ENCODE measurements at regions not wholly inside any gene's neighbourhood (a gene's known extent, or its start where the extent isn't known, plus 50 kb on each side); places are given as distances from the start of the nearest gene placed in this dataset.

DNA sequence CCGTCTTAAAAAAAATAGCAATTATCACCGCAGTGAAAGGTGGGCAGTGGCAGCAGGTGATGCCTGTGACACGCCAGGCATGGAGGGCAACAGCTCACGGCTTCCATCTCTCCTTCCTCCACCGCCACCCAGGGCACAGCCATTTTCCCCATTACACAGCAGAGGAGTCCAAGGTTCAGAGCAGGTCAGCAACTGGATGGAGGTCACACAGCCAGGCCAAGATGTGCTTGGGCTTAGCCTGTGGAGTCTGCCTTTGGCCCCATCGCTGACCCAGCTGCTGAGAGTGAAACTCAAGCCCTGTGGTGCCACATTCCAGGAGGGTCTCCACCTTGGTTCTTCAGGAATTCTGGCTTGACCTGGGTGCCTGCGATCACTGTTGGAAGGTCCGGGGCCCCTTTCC, 411.1 kb downstream of the SHANK2 start:
- Histone ChIP-seq H3K9ac (ENCODE audit: insufficient read depth, low read length) (no peak overlapping the region), H3K36me3 (ENCODE audit: control insufficient read depth, insufficient read depth, low read length) (no peaks in the 10 kb centered on the region), H3K4me2 (ENCODE audit: extremely low read depth, insufficient read depth, low read length) (no peak overlapping the region), H2AFZ (ENCODE audit: low read length) (no peak overlapping the region), H3K4me1 (ENCODE audit: control insufficient read depth, extremely low read depth, insufficient read depth, low read length) (no peaks in the 10 kb centered on the region), H4K20me1 (ENCODE audit: control insufficient read depth, extremely low read depth, insufficient read depth, low read length) (no peaks in the 10 kb centered on the region), H3K27me3 (ENCODE audit: control insufficient read depth, insufficient read depth, low read length) (no peaks in the 10 kb centered on the region), H3K27ac (ENCODE audit: insufficient read depth, low read length) (no peak overlapping the region), H3K9me3 (ENCODE audit: control insufficient read depth, insufficient read depth, low read depth, low read length) (no peaks in the 10 kb centered on the region), H3K79me2 (ENCODE audit: control insufficient read depth, insufficient read depth, low read length) (no peaks in the 10 kb centered on the region), H3K4me3 (replicated peaks in 1 of 4; ENCODE audit: control extremely low read depth in 1 of 4, insufficient read depth in 1 of 4, low read depth in 3 of 4, low read length in 4 of 4) (no peak overlapping the region)
- DNase-seq (ENCODE audit: low read depth in 2 of 2) = no peak
- TF ChIP-seq, protein P1, sequence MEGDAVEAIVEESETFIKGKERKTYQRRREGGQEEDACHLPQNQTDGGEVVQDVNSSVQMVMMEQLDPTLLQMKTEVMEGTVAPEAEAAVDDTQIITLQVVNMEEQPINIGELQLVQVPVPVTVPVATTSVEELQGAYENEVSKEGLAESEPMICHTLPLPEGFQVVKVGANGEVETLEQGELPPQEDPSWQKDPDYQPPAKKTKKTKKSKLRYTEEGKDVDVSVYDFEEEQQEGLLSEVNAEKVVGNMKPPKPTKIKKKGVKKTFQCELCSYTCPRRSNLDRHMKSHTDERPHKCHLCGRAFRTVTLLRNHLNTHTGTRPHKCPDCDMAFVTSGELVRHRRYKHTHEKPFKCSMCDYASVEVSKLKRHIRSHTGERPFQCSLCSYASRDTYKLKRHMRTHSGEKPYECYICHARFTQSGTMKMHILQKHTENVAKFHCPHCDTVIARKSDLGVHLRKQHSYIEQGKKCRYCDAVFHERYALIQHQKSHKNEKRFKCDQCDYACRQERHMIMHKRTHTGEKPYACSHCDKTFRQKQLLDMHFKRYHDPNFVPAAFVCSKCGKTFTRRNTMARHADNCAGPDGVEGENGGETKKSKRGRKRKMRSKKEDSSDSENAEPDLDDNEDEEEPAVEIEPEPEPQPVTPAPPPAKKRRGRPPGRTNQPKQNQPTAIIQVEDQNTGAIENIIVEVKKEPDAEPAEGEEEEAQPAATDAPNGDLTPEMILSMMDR (conservative IDR thresholded peaks at IDR 0.05 in 1 of 2, IDR thresholded peaks at IDR 0.05 in 1 of 2; ENCODE audit: low read depth in 1 of 2, low read length in 2 of 2) = no peak
- TF ChIP-seq EZH2 (IDR thresholded peaks at IDR 0.05; ENCODE audit: low read length, missing control alignments) = no peak

DNA sequence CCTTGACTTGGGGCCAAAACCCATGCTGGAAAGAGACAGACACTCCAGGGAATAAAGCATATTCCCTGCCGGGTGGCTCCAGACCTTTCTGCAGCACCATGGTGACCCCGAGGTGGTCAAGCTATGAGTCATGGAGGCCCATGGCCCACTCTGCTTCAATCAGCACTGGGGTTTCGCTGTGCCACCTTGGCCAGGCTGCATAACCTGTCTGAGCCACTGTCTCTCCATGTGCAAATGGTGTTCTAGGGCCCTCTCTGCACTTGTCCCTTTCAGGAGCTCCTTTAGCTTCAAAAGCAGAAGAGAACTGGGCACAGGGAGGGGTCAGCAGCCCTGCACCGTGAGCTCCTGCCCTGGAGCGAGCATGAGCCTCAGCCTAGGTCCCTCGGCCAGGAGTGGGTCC, 410.1 kb downstream of the SHANK2 start:
- no peak overlapping the region for H3K9ac ChIP-seq (ENCODE audit: insufficient read depth, low read length)
- no peak for DNase-seq (ENCODE audit: low read depth in 2 of 2)
- H3K36me3 ChIP-seq (ENCODE audit: control insufficient read depth, insufficient read depth, low read length) = no peaks in the 10 kb centered on the region
- H3K9me3 ChIP-seq (ENCODE audit: control insufficient read depth, insufficient read depth, low read depth, low read length) = no peaks in the 10 kb centered on the region
- no peak overlapping the region for H3K27ac ChIP-seq (ENCODE audit: insufficient read depth, low read length)
- H3K4me2 ChIP-seq (ENCODE audit: extremely low read depth, insufficient read depth, low read length) = no peak overlapping the region
- H3K4me1 ChIP-seq (ENCODE audit: control insufficient read depth, extremely low read depth, insufficient read depth, low read length) = no peaks in the 10 kb centered on the region
- H3K27me3 ChIP-seq (ENCODE audit: control insufficient read depth, insufficient read depth, low read length) = no peaks in the 10 kb centered on the region
- H3K79me2 ChIP-seq (ENCODE audit: control insufficient read depth, insufficient read depth, low read length) = no peaks in the 10 kb centered on the region
- H2AFZ ChIP-seq (ENCODE audit: low read length) = no peak overlapping the region
- H3K4me3 ChIP-seq (replicated peaks in 1 of 4; ENCODE audit: control extremely low read depth in 1 of 4, insufficient read depth in 1 of 4, low read depth in 3 of 4, low read length in 4 of 4) = no peak overlapping the region
- H4K20me1 ChIP-seq (ENCODE audit: control insufficient read depth, extremely low read depth, insufficient read depth, low read length) = no peaks in the 10 kb centered on the region
- TF ChIP-seq, protein P1 (conservative IDR thresholded peaks at IDR 0.05 in 1 of 2, IDR thresholded peaks at IDR 0.05 in 1 of 2; ENCODE audit: low read depth in 1 of 2, low read length in 2 of 2) = no peak
- no peak for TF ChIP-seq EZH2 (IDR thresholded peaks at IDR 0.05; ENCODE audit: low read length, missing control alignments)

DNA sequence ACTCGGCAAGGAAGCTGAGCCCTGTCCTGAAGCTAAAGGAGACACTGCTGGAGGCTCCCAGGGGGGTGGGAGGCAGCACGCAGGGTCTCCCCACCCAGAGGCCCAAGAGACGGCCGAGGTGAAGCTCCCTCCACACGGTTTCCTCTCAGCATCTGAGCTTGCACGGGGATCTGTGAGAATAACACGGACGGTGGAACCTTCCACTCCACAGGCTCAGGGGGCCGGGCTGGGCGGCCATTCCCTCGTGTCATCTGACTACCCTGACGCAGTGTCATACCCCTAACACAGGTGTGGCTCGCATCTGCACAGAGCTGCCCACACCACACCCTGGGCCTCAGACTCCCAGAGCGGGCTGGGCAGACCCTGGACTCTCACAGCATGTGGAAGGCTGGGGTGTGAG, 409.7 kb downstream of the SHANK2 start:
- no peak overlapping the region for H3K4me3 ChIP-seq (replicated peaks in 1 of 4; ENCODE audit: control extremely low read depth in 1 of 4, insufficient read depth in 1 of 4, low read depth in 3 of 4, low read length in 4 of 4)
- no peaks in the 10 kb centered on the region for H3K9me3 ChIP-seq (ENCODE audit: control insufficient read depth, insufficient read depth, low read depth, low read length)
- DNase-seq (ENCODE audit: low read depth in 2 of 2) = no peak

More for the DNA sequence above, 409.7 kb downstream of the SHANK2 start:
- Histone ChIP-seq H3K4me2 (ENCODE audit: extremely low read depth, insufficient read depth, low read length) (no peak overlapping the region), H3K36me3 (ENCODE audit: control insufficient read depth, insufficient read depth, low read length) (no peaks in the 10 kb centered on the region), H3K4me1 (ENCODE audit: control insufficient read depth, extremely low read depth, insufficient read depth, low read length) (no peaks in the 10 kb centered on the region), H3K79me2 (ENCODE audit: control insufficient read depth, insufficient read depth, low read length) (no peaks in the 10 kb centered on the region), H3K27me3 (ENCODE audit: control insufficient read depth, insufficient read depth, low read length) (no peaks in the 10 kb centered on the region), H4K20me1 (ENCODE audit: control insufficient read depth, extremely low read depth, insufficient read depth, low read length) (no peaks in the 10 kb centered on the region), H3K27ac (ENCODE audit: insufficient read depth, low read length) (no peak overlapping the region), H3K9ac (ENCODE audit: insufficient read depth, low read length) (no peak overlapping the region), H2AFZ (ENCODE audit: low read length) (no peak overlapping the region)
- TF ChIP-seq EZH2 (IDR thresholded peaks at IDR 0.05; ENCODE audit: low read length, missing control alignments) = no peak
- TF ChIP-seq, protein P1 (conservative IDR thresholded peaks at IDR 0.05 in 1 of 2, IDR thresholded peaks at IDR 0.05 in 1 of 2; ENCODE audit: low read depth in 1 of 2, low read length in 2 of 2) = no peak
